ENCODE measurements at regions not wholly inside any gene's neighbourhood (a gene's known extent, or its start where the extent isn't known, plus 50 kb on each side); places are given as distances from the start of the nearest gene placed in this dataset.

DNA sequence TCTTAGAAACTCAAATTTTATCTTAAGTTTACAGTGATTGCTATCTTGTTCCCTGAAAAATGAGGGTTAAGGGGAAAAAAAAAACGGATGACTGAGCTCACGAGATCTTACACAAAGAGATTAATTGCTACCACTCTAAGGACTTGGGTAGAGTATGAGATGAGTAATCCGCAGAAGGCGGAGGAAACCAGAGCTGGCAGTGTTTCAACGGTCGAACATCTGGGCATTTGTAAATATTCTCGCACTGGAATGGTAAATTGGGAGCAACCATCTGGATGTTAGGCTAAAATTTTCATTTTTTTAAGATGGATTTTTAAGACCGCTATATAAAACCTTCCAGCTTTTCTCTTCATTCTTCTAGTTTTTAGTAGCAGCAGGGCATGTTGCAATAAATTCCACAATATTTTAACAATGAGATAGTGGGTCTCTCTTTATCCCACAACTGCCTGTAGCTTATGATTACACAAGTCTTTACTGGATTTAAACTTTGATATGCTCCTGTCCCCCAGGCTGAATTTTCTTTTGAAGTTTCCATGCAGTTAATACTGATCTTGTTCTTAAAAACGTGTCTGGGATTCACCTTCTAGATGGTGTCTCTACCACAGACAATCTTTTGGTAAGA, 1324.1 kb downstream of the AACS start:
- Histone ChIP-seq H3K36me3 (no peaks in the 10 kb centered on the region), H3K9me3 (no peaks in the 10 kb centered on the region), H3K27ac (no peak overlapping the region), H3K27me3 (no peaks in the 10 kb centered on the region), H3K4me3 (no peak overlapping the region), H3K4me1 (peaks cover 0 to 10% (median 0%) of the 10 kb centered on the region in 3 donors)
- intact Hi-C loops (cut with DNase I): no loop called here
- TF ChIP-seq, protein P1, sequence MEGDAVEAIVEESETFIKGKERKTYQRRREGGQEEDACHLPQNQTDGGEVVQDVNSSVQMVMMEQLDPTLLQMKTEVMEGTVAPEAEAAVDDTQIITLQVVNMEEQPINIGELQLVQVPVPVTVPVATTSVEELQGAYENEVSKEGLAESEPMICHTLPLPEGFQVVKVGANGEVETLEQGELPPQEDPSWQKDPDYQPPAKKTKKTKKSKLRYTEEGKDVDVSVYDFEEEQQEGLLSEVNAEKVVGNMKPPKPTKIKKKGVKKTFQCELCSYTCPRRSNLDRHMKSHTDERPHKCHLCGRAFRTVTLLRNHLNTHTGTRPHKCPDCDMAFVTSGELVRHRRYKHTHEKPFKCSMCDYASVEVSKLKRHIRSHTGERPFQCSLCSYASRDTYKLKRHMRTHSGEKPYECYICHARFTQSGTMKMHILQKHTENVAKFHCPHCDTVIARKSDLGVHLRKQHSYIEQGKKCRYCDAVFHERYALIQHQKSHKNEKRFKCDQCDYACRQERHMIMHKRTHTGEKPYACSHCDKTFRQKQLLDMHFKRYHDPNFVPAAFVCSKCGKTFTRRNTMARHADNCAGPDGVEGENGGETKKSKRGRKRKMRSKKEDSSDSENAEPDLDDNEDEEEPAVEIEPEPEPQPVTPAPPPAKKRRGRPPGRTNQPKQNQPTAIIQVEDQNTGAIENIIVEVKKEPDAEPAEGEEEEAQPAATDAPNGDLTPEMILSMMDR (IDR thresholded peaks at IDR 0.05): no peak
- no peak for TF ChIP-seq POLR2A (IDR thresholded peaks at IDR 0.05)
- 22 to 23% methylated on average over 9 of the region's 9 CpGs for WGBS, 2 donors
- DNase-seq: no peak

DNA sequence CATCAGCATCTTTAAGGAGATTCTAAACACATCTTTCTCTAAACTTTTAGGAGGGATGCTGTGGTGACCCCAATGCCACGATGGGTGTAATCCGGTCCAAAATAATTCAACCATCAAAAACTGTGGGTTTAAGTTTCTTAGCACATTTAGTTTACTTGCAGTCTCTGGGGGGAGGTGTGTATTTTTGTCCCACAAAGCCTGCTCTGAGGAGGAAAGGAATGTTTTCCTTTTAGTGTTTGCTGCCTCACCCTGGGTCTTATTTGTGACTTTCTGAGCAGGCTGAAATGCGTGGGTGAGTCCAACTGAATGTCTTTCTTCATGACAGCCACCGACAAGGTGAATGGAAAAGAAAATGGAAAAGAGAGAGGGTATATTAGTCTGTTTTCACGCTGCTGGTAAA, 1324.7 kb downstream of the AACS start:
- Histone ChIP-seq H3K36me3 (no peaks in the 10 kb centered on the region), H3K9me3 (no peaks in the 10 kb centered on the region), H3K27ac (peak overlapping the region in 1 of 4 donors; percentile 25), H3K4me3 (no peak overlapping the region), H3K27me3 (no peaks in the 10 kb centered on the region), H3K4me1 (peaks cover 0 to 5% (median 0%) of the 10 kb centered on the region in 3 donors)
- DNase-seq: no peak
- intact Hi-C loops (cut with DNase I): no loop called here
- TF ChIP-seq POLR2A (IDR thresholded peaks at IDR 0.05): no peak
- TF ChIP-seq, protein P1 (IDR thresholded peaks at IDR 0.05): no peak
- WGBS, 2 donors: 59 to 62% methylated on average over 4 to 5 of the region's 5 CpGs

DNA sequence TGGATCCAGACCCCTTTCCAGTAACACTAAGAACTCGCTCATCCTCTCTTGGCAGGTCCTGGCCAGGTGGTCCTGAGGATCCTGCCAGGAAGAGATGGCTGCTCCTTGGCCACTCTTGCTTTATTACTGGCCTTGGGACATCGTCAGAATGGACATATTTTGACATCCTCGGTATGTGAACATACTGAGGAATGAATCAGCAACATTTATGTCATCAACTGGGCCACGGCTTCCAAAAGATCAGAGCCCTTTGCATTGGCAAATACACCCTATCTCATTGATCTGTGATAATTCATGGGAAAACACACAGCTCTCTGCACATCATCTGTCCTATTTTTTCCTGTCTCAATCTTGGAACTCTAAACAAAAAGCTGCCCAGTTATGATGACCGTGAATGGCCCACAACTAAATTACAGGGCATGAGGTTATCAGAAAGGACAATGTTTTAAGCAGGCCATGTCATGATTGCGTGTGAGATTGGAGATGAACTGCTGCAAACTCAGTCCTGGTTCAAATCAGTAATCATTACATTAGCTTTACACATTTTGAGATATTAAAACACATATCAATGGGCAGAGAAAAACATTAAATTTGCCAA, 1325.8 kb downstream of the AACS start:
- no peak for DNase-seq
- Histone ChIP-seq H3K4me3 (no peak overlapping the region), H3K4me1 (no peaks in the 10 kb centered on the region), H3K9me3 (no peaks in the 10 kb centered on the region), H3K36me3 (no peaks in the 10 kb centered on the region), H3K27me3 (no peaks in the 10 kb centered on the region), H3K27ac (no peak overlapping the region)
- intact Hi-C loops (cut with DNase I): no loop called here
- 63 to 70% methylated on average over 4 to 6 of the region's 6 CpGs for WGBS, 2 donors
- TF ChIP-seq, protein P1 (IDR thresholded peaks at IDR 0.05): no peak
- no peak for TF ChIP-seq POLR2A (IDR thresholded peaks at IDR 0.05)

DNA sequence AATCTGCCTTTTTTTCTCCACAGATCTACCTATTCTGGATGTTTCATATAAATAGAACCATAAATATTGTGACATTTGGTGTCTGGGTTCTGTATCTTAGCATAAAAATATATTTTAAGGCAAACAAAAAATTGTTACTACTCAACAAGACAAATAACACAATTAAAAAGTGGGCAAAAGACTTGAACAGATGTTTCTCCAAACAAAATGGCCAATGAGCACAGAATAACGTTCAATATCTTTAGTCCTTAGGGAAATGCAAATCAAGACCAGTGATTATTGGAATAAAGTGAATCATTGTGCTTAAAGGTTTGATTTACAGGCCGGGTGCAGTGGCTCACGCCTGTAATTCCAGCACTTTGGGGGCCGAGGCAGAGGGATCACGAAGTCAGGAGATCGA, 1331.3 kb downstream of the AACS start:
- H3K27me3 ChIP-seq: no peaks in the 10 kb centered on the region
- DNase-seq: no peak
- no peak overlapping the region for H3K4me3 ChIP-seq
- H3K9me3 ChIP-seq: no peaks in the 10 kb centered on the region
- WGBS, 2 donors: 65 to 82% methylated on average over 6 of the region's 6 CpGs
- H3K36me3 ChIP-seq: no peaks in the 10 kb centered on the region
- TF ChIP-seq, protein P1 (IDR thresholded peaks at IDR 0.05): no peak
- no peak for TF ChIP-seq POLR2A (IDR thresholded peaks at IDR 0.05)
- H3K4me1 ChIP-seq: peaks cover 0 to 7% (median 0%) of the 10 kb centered on the region in 3 donors
- intact Hi-C loops (cut with DNase I): no loop called here
- H3K27ac ChIP-seq: no peak overlapping the region

DNA sequence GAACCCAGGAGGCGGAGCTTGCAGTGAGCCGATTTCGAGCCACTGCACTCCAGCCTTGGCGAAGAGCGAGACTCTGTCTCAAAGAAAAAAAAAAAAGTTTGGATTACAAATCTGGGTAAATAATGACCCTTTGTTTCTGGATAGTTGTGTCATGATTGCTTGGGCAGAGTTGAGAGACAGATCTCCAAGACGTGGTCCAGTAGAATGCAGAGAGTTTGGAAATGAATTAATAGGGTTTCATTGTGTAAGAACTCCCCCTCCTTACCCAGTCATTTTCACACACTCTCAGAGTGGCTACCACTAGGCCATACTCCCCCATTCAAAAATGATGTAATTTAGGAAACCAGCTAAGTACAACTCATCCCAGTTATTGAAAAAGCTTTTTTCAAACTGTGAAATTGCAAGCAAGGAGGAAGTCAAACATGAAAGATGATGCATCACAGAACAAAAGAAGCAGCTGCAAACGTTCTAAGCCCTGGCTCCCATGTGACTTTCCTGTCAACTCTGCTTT, 1331.9 kb downstream of the AACS start:
- Histone ChIP-seq H3K27me3 (no peaks in the 10 kb centered on the region), H3K4me3 (no peak overlapping the region), H3K36me3 (no peaks in the 10 kb centered on the region), H3K9me3 (no peaks in the 10 kb centered on the region), H3K27ac (no peak overlapping the region), H3K4me1 (peaks cover 0 to 7% (median 0%) of the 10 kb centered on the region in 3 donors)
- TF ChIP-seq, protein P1 (IDR thresholded peaks at IDR 0.05): no peak
- TF ChIP-seq POLR2A (IDR thresholded peaks at IDR 0.05): no peak
- DNase-seq: no peak
- intact Hi-C loops (cut with DNase I): no loop called here
- 54 to 58% methylated on average over 7 of the region's 7 CpGs for WGBS, 2 donors
